Right lobe of liver (tissue), 4 donors: ENCODE measurements at regions not wholly inside any gene's neighbourhood (a gene's known extent, or its start where the extent isn't known, plus 50 kb on each side); places are given as distances from the start of the nearest gene placed in this dataset.

ENCODE experiments used
- CTCF ChIP-seq, 4 donors: fragments of 200-600 bp in 3 of 4; fragments of 450-650 bp in 1 of 4; IDR thresholded peaks; one replicate each; pipeline versions ENCODE4 v1.5.1 to v1.8.0; 2016 to 2022; ENCODE audit warnings: antibody characterized with exemption in 4 of 4, mild to moderate bottlenecking in 2 of 4
- POLR2A ChIP-seq: fragments of 450-650 bp; IDR thresholded peaks from one replicate; pipeline ENCODE4 v1.6.1; 2017; ENCODE audit warnings: antibody characterized with exemption, mild to moderate bottlenecking
- donor health status: DM: no; HTN: no; CAD: no.
- donor health status: DM: no; HTN: no; CAD: no.
- donor health status: DM: no; HTN: yes; CAD: no.

- TF ChIP-seq POLR2A = no peak
- no peak for TF ChIP-seq CTCF (IDR thresholded peaks at IDR 0.05)
Measured at GRCh38 chr6:44047179-44047546, 80.1 kb downstream of the MRPL14 start.
